RKO (cell line): ENCODE measurements at regions not wholly inside any gene's neighbourhood (a gene's known extent, or its start where the extent isn't known, plus 50 kb on each side); places are given as distances from the start of the nearest gene placed in this dataset.
"Not testable (repeated sequence)": the region's sequence is repeated elsewhere in the genome, so short reads cannot be mapped to it uniquely, and the experiment has no call there.

Experiments
- DNase-seq: peaks from one replicate; pipeline ENCODE4 v3.0.0-alpha.2; 2016; ENCODE audit warnings: low spot score

DNA sequence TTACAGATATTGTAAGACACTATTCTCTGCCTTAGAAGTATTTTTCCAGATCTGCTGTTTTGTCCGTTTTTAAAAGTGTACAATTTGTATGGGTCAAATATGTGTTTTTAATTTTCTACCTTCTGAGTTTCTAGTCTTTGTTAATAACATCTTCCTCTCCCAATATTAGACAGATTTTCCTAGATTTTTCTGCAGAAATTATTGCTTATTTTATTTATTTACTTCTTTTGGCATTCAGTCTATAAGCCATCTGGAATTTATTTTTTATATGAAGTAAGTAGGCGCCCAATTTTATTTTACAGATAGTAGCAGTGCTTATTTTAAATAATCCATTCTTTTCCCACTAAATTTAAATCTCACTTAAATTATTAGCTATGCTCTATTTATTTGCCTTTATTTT is 103.1 kb upstream of the PLEKHG1 start:
- DNase-seq, result no peak

DNA sequence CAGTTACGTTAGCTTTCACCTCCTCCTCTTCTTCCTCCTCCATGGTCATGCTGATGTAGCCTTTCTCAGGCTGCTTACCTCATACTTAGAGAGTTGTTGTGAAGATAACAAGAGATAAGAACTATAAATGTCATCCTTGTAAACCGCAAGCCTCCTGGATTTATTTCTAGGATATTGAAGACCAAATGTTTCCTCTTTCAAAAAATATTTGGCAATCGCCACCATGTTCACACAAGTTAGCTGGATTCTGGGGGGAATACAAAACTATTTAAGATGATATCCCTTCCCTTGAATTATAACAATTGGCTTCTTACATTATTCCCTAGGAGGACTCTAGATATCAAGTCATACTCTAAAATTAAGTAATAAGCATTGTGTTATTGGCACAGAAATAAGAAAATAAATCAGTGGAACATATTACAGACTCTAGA is 99.8 kb upstream of the PLEKHG1 start:
- no peak for DNase-seq

DNA sequence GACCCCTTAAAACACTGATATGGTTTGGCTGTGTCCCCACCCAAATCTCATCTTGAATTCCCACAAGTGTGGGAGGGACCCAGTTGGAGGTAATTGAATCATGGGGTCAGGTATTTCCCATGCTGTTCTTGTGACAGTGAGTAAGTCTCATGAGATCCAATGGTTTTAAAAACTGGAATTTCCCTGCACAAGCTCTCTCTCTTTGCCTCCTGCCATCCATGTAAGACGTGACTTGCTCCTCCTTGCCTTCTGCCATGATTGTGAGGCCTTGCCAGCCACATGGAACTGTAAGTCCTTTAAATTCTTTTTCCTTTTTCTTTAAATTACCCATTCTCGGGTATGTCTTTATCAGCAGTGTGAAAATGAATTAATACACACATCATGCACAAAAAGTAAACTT is 99.1 kb upstream of the PLEKHG1 start:
- not testable (repeated sequence) for DNase-seq

DNA sequence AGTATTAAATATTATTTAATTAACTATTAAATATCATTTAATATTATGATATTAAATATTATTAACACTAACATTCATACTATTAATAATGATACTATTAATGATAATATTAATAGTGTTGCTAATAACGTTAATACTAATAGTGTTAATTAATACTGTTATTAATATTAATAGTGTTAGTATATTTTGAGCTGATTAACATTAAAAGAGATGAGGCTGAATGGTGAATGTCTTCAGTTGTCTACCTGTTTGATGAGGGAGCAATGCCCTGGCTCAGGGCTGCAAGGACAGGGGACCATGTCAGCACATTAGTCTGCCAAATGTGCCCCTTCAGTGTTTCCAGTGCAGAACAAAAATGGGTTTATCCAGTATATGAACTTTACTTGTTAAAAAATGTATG is 96.6 kb upstream of the PLEKHG1 start:
- no peak for DNase-seq

DNA sequence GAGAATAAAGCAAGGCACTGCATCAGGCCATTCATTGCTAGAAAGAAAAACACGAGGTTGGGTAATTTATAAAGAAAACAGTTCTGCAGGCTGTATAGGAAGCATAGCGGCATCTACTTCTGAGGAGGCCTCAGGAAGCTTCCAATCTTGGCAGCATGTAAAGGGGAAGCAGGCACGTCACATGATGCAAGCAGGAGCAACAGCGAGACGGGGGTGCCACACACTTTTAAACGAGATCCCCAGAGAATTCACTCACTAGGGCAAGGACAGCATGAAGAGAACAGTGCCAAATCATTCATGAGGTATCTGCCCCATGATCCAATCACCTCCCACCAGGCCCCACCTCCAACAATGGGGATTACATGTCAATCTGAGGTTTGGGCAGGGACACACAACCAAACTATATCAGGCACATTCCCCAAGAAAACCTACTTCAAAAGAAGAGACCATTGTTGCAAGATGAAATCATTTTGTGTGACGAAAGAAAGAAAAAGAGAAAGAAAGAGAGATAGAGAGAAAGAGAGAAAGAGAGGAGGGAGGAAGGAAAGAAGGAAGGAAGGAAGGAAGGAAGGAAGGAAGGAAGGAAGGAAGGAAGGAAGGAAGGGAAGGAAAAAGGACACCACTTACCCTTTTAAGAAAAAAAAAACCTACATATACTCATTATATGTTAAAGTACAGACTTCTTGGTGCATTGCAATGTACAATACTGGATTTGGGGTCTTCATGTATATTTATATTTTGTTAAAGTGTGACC is 95.9 kb upstream of the PLEKHG1 start:
- no peak for DNase-seq

DNA sequence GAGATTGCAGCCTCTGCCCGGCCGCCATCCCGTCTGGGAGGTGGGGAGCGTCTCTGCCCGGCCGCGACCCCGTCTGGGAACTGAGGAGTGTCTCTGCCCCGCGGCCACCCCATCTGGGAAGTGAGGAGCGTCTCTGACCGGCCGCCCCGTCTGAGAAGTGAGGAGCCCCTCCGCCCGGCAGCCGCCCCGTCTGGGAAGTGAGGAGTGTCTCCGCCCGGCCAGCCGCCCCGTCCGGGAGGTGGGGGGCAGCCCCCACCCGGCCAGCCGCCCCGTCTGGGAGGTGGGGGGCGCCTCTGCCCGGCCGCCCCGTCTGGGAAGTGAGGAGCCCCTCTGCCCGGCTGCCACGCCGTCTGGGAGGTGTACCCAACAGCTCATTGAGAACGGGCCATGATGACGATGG is 92.3 kb upstream of the PLEKHG1 start:
- DNase-seq, result not testable (repeated sequence)

DNA sequence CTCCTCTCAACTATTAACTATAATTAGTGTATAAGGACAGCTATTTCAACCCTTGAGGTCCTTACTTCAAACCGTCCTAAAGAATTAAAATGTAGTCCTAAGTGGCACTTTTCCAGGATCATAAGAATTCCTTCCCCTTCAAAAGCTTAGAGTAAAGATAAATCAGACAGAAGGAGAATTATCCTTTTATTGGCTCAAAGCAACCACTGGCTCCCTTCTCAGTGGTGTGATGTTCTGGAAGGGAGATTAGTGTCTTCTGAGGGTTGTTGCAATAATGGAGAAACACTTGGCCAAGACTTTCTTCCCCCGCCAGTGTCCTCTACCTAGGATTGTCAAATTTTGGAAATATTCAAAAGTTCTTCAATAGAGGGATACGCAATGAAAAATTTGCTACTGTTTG is 89.1 kb upstream of the PLEKHG1 start:
- no peak for DNase-seq

DNA sequence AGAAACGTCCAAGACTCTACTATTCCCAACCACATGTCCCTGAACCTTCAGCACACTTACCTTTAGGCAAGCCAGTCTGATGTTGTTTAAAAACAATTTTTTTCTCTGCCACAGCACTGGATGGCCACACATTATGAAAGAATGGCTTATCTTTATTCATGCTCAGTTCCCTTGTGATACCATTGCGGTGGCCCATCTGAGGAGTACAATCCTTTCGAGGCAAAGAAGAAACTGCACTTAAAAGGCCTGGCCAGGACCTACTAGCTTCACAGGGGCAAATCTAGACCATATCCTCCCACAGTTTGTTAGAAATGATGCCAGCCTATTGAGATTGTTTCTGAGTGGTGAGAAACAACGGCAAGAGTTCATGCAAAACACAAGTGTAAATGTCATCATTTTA is 88.4 kb upstream of the PLEKHG1 start:
- DNase-seq, result no peak

DNA sequence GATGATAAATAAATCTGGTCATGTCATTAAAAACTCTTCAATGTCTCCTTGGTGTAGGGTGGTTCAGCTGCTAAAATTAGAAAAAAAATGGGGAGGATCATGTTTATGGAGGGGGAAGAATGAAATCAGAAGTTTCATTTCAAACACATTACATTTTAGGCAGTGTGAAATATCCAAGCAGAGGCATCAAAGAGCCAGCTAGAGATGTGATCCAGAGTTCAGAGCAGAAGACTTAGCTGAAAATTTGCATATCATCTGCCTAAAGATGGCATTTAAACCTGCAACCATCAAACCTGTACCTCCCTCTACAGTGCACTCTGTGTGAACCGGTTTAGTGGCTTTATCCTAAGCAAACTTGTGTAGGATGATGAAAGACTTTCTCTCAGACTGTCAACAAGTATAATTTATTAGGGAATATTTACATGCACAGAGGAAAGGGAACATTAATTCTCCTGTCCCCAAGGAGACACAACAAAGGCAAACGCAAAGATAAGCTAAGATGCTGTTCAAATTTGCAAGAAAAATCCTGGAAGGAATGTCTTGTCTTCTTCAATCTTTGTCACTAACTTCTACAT is 84.8 kb upstream of the PLEKHG1 start:
- no peak for DNase-seq

DNA sequence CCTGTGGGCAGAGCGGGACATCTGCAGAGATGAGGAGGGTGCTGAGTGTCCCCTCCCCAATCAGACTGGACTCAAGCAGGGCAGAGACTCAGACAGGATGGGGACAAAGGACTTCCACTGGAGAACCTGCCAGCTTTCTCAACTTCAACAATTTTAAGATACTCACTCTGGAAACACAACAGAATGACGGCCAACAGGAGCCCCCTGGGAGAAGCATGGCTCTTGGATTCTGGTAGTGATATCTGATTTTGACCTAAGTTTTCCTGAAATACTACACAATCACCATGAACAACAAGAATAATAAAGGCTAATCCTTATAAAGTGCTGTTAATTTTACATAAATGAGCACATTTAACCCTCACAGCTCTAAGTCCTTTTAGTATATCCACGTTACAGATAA is 83.5 kb upstream of the PLEKHG1 start:
- DNase-seq, result no peak

DNA sequence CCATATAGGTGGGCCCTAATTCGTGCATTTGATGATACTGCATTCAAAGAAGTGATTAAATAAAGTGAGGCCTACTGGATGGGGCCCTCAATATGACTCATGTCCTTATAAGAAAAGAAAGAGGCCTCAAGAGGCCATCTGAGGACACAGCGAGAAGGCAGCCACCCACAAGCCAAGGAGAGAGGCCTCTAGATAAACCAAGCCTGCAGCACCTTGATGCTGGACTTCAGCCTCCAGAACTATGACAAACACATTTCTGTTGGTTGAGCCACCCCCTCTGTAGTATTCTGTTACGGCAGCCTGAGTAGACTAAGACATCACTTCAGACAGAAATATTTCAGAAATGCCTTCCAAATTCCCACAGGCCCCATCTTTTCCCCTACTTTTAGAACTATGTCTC is 82.5 kb upstream of the PLEKHG1 start:
- no peak for DNase-seq

DNA sequence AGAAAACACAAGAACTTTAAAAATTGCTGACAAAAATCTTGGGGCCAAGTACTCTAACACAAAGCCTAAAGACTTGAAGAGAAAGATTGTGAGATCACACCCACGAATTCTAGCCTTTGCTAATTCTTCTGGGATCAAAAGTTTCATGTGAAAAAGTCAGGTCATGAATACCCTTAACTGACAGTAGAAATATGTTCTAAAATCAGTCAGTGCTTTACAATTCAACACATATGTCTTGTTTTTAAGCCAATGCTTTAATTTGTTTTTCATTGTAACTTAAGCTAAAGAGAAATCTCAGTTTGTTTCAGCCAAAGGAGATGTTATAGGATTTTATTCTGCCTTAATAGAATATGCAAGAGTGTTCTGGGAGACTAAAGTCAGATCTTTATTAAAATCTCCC is 78.2 kb upstream of the PLEKHG1 start:
- DNase-seq, result no peak

DNA sequence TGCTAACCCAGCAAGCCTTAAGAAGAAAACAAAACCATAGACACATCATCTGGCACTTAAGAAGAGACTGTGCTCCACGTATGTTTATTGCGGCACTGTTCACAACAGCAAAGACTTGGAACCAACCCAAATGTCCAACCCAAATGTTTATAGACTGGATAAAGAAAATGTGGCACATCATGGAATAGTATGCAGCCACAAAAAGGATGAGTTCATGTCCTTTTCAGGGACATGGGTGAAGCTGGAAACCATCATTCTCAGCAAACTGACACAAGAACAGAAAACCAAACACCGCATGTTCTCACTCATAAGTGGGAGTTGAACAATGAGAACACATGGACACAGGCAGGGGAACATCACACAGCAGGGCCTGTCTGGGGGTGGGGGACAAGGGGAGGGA is 76.5 kb upstream of the PLEKHG1 start:
- DNase-seq, result not testable (repeated sequence)

DNA sequence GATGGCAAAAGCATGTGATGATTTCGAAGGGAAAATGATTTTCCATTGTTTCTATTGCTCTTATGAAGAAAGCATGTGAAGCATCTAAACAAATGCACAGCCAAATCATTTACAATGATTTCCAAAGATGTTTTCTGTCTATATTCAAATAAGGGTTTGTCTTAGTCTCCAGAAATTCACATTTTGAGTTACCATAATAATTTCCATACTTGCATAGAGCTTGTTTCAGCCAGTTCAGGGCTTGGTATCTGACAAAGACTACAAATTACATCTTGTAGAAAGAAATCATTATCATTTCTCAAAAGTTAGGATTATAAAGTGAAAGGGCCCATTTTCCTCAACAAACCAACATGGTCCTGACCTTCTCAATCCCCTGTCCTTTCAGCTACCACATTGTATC is 74.4 kb upstream of the PLEKHG1 start:
- no peak for DNase-seq

DNA sequence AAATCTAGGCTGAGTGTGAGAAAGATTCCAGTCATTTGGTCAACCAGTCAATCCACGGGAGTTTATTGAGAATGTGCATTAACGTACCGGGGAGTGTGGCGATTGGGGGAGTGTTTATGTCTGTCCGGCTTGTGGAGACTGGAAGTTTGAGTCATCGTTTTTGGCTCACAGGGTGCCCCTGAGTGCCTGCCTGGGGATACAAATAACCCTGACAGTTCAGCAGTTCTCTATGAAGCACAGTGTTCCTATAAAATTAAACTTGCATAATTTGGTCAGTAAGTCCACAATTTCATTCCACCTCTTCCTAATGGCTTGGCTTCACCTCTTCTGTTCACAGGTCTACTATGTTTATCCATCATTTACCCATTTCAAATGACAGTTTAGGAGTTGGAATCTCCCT is 72.6 kb upstream of the PLEKHG1 start:
- no peak for DNase-seq

DNA sequence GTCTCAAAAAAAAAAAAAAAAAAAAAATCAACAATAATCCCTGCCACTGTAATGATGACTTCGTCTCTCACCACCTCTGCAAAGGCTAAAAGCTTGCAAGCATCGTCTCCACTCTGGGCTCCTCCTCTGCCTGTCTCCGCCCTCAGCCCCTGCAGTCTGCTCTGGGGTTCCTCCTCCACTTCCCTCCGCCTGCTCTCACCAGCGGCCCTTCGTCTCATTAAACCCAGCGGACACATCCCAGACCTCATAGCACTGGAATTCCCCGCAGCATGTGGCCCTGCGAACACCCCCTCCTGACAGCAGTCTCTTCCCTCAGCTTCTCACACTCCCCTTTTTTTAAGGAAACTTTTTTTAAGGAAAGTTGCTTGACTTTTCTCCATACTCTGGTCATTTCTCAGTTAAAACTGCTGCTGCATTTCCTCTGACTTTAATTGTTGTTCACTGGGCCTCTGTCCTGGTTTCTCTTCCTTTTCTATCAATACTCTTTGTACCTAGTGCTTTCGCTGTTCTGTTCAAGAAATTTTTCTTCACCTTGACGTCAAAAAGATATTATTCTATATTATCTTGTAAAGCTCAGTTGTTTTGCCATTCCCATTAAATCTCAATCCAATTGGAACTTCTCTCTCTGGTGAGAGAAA is 70.9 kb upstream of the PLEKHG1 start:
- no peak for DNase-seq

DNA sequence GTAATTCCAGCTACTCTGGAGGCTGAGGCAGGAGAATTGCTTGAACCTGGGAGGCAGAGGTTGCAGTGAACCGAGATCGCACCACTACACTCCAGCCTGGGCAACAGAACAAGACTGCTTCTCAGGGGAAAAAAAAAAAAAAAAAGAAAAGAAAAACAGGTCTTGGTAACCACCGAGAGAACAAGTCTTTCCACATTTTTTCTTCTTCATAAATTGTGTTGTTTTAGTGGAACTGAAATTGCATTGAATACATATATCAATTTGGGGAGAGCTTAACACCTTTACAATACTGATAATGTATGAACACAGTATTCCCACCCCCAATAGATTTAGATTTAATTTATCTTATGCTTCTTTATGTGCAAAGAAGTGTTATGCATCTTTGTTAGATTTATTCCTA is 70.0 kb upstream of the PLEKHG1 start:
- DNase-seq, result no peak

DNA sequence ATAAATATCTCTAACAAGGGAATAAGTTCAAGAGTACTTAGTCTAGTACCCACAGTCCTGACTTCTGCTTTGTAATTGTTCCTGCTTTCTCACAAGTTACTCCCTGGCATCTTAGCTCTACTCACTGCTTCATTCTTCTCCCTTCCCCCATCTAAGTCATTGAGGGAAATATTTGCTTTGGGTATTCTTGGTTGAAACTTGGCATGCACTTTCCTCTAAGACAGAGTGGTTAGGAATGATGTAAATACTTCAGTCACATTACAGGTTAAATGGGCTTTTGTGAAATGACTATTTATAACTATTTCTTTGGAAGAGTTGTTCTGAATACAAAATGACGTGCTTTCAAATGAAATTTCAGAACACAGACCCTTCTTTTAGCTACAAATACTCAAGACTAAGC is 67.7 kb upstream of the PLEKHG1 start:
- no peak for DNase-seq

DNA sequence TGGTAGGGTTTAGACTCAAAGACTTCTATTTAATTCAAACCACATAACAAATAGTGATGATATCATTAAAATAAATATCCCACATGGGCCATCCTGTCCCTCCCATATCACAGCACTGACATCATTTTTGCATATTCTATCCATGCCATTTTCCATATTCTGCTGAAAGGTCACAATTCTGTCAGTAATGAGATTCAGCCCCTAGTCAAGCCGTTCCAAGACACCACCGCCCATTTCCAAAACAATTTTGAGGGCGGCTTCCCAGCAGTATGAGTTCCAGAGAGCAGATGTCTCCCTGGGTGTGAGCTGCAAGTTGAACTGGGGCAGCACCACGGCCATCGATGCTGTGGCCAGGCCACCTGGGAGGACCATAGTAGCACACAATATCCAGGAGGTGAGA is 65.1 kb upstream of the PLEKHG1 start:
- DNase-seq, result no peak

DNA sequence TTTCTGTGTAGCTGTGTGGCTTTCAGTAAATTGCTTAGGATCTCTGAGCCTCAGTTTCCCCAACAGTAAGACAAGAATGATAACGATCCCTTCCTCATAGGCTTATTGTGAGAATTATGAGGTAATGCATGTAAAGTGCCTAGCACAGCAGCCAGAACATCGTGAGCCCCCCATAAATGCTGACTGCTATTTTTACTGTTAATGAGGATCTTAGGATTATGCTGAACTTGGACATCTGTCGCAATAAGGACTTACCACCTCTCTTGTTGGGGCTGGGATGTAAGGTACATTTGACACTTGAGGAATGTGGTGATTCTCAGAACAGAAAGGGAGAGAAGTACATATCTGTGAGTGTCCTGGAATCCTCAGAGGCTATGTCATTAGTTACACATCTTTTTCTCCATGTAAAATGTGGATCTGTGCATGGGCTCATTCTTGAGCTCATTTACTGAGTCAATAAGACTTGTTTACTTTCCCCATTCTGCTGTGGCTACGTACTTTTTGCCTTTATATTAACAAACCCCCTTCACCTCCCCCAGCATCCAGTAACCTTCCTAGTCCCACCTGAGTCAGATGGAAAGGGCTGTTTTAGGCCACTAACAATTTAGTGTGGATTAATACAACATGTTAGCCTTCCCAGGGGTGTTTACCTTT is 64.4 kb upstream of the PLEKHG1 start:
- no peak for DNase-seq

DNA sequence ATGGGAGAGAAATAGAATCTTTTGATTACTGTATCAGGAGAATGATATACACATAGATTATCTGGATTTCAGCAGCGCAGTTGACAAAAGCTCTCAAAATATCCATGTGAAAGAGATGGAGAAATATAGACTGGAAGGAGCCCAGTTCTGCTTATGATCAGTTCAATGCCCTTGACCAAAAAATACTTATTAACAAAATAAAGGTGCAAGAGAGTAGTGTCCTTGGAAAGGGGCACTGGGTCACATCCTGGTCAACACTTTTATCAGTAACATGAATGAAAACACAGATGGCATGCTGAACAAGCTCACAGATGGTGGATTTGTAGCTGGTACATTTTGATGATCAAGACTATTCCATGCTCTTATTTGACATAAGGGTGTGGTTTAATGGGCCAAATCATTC is 63.9 kb upstream of the PLEKHG1 start:
- no peak for DNase-seq

DNA sequence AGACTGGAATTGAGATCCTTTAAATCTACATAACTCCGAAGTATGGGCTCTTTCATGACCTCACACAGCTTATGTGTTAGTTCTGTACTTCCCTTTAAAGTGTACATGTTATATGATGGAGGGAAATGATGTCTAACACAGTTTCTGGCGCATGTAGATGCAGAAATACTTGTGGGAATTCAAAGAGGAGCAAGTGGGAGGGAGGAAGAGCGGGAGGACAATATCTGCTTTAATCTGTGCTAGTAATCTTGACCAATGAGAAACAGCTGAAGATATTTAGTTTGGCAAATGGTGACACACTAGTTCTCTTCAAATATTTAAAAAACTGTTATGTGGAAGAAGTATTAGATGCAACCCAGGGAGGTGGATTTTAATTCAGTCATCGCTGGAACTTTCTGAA is 62.9 kb upstream of the PLEKHG1 start:
- no peak for DNase-seq

DNA sequence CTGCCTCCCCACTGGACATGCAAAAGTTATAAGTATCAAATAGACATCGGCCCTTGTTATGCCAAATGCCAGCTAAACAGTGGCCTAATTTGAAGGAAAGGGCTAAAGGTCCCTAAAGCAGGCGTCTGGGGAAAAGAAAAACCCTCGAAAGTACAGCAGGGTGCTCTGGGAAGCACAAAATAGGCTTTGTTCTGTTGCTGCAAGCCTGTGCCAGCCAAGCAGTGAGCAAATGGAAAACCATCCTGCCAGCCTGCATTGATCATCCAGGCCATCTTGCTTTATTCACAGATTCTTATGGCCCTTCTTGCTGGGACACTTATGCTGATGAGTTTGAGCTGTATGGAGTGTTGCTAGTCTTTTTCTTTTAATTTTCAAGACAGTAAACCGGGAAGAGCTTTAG is 62.2 kb upstream of the PLEKHG1 start:
- no peak for DNase-seq
